UCSD-AML1 (cell line): ENCODE measurements at regions not wholly inside any gene's neighbourhood (a gene's known extent, or its start where the extent isn't known, plus 50 kb on each side); places are given as distances from the start of the nearest gene placed in this dataset.
"Not testable (repeated sequence)": the region's sequence is repeated elsewhere in the genome, so short reads cannot be mapped to it uniquely, and the experiment has no call there.

Experiments
- DNase-seq: peaks from one replicate; lab custom pipeline; 2025; ENCODE audit not compliant: unreplicated experiment; lab: John Stamatoyannopoulos, UW

GRCh38 chr15:66864086-66864830 is 162.2 kb downstream of the SMAD6 start:
- DNase-seq, result no peak

- DNase-seq, result no peak
Observed at GRCh38 chr15:66864871-66865281, 162.8 kb downstream of the SMAD6 start.

GRCh38 chr15:66865622-66866611 is 163.9 kb downstream of the SMAD6 start:
- DNase-seq, result peak; percentile 70

GRCh38 chr15:66866656-66867055 is 164.6 kb downstream of the SMAD6 start:
- DNase-seq, result no peak

GRCh38 chr15:66868918-66869317 is 166.9 kb downstream of the SMAD6 start:
- DNase-seq, result no peak

GRCh38 chr15:66870880-66871388 is 168.9 kb downstream of the SMAD6 start:
- DNase-seq, result no peak

GRCh38 chr15:66872405-66872804 is 170.4 kb downstream of the SMAD6 start:
- no peak for DNase-seq

- not testable (repeated sequence) for DNase-seq
Observed at GRCh38 chr15:66873331-66873730, 171.3 kb downstream of the SMAD6 start.

GRCh38 chr15:66873856-66874255 is 171.8 kb downstream of the SMAD6 start:
- no peak for DNase-seq

GRCh38 chr15:66875588-66876420 is 173.8 kb downstream of the SMAD6 start:
- no peak for DNase-seq

- no peak for DNase-seq
Observed at GRCh38 chr15:66876421-66876730, 174.3 kb downstream of the SMAD6 start.

GRCh38 chr15:66876731-66877476 is 174.9 kb downstream of the SMAD6 start:
- DNase-seq, result no peak

GRCh38 chr15:66877477-66878271 is 175.6 kb downstream of the SMAD6 start:
- no peak for DNase-seq

- no peak for DNase-seq
Observed at GRCh38 chr15:66878761-66879160, 176.7 kb downstream of the SMAD6 start.

GRCh38 chr15:66879531-66880368 is 177.7 kb downstream of the SMAD6 start:
- DNase-seq, result no peak

GRCh38 chr15:66880380-66881155 is 178.5 kb downstream of the SMAD6 start:
- DNase-seq, result no peak

- no peak for DNase-seq
Observed at GRCh38 chr15:66881173-66881905, 179.3 kb downstream of the SMAD6 start.
